Colonic mucosa (tissue), 4 donors: ENCODE measurements at regions not wholly inside any gene's neighbourhood (a gene's known extent, or its start where the extent isn't known, plus 50 kb on each side); places are given as distances from the start of the nearest gene placed in this dataset.

Experiments
- DNase-seq: peaks from one replicate; pipeline ENCODE4 v3.0.0-alpha.2; 2020
- H3K27ac ChIP-seq: fragments of 200-600 bp; one replicate; pipeline ENCODE4 v1.8.0; 2021
- H3K27me3 ChIP-seq: fragments of 200-600 bp; one replicate; pipeline ENCODE4 v1.8.0; 2021
- H3K36me3 ChIP-seq: fragments of 200-600 bp; one replicate; pipeline ENCODE4 v1.8.0; 2021
- H3K4me1 ChIP-seq: fragments of 200-600 bp; one replicate; pipeline ENCODE4 v1.8.0; 2021; ENCODE audit warnings: mild to moderate bottlenecking
- H3K4me3 ChIP-seq: fragments of 200-600 bp; one replicate; pipeline ENCODE4 v1.8.0; 2021
- H3K9ac ChIP-seq, 2 donors: one replicate each; pipeline ENCODE4 v1.7.0; 2013; ENCODE audit warnings: control low read depth in 2 of 2, low read depth in 2 of 2, low read length in 2 of 2
- H3K9me3 ChIP-seq: fragments of 200-600 bp; one replicate; pipeline ENCODE4 v1.8.0; 2021
- CTCF ChIP-seq: fragments of 200-600 bp; IDR thresholded peaks from one replicate; pipeline ENCODE4 v1.8.0; 2022; ENCODE audit warnings: antibody characterized with exemption, mild to moderate bottlenecking
- intact Hi-C: fragments of 100-400 bp; cut with DNase I; formaldehyde crosslinking; loops from one replicate; pipeline ENCODE4 v1.14.1; 2022
- donor health status: healthy.
- donor health status: DM: no; HTN: no; CAD: no.
- donor health status: DM: no; HTN: no; CAD: no.

DNA sequence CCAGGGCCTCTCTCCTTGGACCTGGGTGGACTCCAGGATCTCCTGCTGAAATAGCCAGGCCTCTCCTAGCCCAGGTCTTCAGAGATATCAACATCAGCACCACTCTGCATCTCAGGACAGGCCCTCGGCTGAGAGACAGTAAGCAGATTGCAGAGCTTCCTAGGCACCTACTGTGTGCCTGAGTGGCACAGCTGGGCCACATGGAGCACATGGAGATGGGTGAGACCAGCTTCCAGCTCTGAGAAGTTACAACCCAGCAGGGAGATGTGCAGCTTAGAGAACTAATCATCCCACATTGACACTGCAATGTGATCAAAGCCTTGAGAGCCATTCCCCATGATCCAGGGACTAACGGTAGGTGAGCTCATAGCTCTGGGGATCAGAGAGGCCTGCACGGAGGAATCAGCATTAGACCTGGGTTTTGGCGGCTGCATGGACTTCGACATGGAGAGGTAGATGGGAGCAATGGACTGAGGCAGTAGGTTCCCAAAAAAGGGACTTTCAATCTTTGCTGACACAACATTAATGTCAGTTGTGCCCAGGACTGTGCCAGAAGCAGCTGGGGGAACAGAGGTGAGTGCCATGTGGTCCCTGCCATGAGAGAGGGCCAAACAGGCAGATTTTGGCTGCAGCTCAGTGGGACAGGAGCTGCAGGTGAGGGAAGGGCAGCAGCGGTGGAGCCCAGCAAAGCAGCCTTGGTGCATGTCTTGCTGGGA, 76.0 kb upstream of the LEP start:
- Histone ChIP-seq H3K4me1 (peaks cover 5% of the 10 kb centered on the region), H3K9me3 (no peaks in the 10 kb centered on the region), H3K4me3 (no peak overlapping the region), H3K27me3 (peaks cover 47% of the 10 kb centered on the region), H3K36me3 (no peaks in the 10 kb centered on the region), H3K9ac (no peak overlapping the region), H3K27ac (no peak overlapping the region)
- intact Hi-C loops = no loop called here
- no peak for DNase-seq
- TF ChIP-seq CTCF = no peak

DNA sequence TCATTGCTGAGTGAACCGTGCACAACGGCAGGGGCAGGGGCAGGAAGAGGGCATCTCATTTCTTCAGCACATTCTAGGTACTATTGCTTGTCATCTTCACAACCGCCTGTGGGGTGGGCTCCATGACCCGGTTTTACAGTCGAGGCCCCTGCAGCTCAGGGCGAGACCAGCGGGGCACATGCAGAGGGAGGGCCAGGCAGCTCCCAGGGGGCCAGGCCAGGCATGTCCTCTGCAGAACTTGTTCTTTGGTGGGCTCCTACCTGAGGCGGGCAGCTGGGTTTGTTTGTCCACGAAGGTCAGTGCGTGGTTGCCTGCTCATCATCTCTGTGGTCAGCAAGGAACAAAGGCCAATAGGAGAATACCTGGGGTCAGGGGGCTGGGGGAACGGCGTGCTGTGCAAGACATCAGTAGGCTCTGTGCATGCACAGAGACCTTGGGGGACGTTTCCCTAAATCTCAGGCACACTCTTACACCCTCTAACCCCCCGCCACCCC, 75.1 kb upstream of the LEP start:
- no peak for TF ChIP-seq CTCF
- Histone ChIP-seq H3K9ac (no peak overlapping the region), H3K9me3 (no peaks in the 10 kb centered on the region), H3K4me1 (peaks cover 5% of the 10 kb centered on the region), H3K4me3 (no peak overlapping the region), H3K36me3 (no peaks in the 10 kb centered on the region), H3K27ac (no peak overlapping the region), H3K27me3 (peaks cover 48% of the 10 kb centered on the region)
- intact Hi-C loops = no loop called here
- DNase-seq = no peak

DNA sequence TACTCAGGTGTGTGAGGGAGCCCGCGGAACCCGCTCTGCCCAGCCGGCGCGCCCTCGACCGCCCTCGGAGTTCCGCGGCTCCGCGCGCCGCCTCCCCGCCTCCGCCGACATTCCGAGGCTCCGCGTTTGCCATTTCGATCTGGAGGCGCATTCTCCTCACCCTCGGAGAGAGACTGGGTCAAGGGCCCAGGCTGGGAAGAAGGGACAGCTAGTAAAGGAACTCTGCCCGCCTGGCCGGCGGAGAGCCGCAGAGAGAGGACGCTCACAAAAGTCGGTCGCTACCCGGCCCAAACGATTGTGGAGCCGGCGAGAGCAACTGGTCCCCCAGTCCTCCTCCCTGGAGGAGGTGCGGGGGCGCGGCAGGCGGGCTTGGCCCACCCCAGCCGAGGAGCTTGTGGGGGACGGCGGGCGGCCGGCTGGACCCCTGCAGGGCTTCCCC, 74.5 kb upstream of the LEP start:
- Histone ChIP-seq H3K27ac (no peak overlapping the region), H3K9me3 (no peaks in the 10 kb centered on the region), H3K4me1 (peaks cover 5% of the 10 kb centered on the region), H3K9ac (no peak overlapping the region), H3K36me3 (no peaks in the 10 kb centered on the region), H3K4me3 (peak overlapping the region; percentile 24), H3K27me3 (peaks cover 50% of the 10 kb centered on the region)
- intact Hi-C loops = no loop called here
- no peak for TF ChIP-seq CTCF
- no peak for DNase-seq

DNA sequence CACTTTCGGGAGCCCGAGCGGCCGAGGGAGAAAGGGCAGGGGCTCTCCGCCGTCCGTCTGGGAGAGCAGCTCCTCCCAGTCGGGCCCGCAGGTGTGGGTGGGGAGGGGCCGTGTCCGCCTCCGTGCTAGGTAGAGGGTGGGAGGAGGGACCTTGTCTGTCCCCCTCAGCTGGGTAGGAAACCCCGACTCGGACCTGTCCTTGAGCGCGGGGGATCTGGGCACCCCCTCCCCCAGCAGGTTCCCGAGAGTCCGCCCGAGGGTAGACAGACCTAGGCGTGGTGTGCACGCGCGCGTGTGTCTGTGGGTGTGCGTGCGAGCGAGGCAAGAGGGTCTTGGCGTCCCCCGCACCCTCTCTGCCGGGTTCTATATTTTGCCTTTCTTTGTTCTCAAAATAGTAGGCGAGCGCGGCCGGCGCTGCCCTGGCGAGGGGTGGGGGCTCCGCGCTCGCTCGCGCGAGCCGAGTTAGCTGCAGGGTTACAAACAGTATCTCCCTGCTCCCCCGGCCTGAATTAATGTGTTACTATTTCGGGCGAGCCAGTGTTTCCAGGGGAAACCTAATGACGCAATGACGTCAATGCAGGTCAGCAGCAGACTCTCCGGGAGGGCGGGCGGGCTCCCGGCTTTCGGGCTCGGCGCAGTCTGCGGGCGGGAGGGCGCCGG, 73.9 kb upstream of the LEP start:
- Histone ChIP-seq H3K9me3 (no peaks in the 10 kb centered on the region), H3K27me3 (peaks cover 50% of the 10 kb centered on the region), H3K9ac (no peak overlapping the region)

More for the DNA sequence above, 73.9 kb upstream of the LEP start:
- peak overlapping the region; percentile 24 for H3K4me3 ChIP-seq
- DNase-seq = no peak
- intact Hi-C loops = no loop called here
- H3K36me3 ChIP-seq = no peaks in the 10 kb centered on the region
- no peak for TF ChIP-seq CTCF
- no peak overlapping the region for H3K27ac ChIP-seq
- peaks cover 5% of the 10 kb centered on the region for H3K4me1 ChIP-seq
